ENCODE measurements at regions not wholly inside any gene's neighbourhood (a gene's known extent, or its start where the extent isn't known, plus 50 kb on each side); places are given as distances from the start of the nearest gene placed in this dataset.

- no peak for TF ChIP-seq POLR2AphosphoS5 (IDR thresholded peaks at IDR 0.05; ENCODE audit: low read depth, low read length)
- TF ChIP-seq, protein P1, sequence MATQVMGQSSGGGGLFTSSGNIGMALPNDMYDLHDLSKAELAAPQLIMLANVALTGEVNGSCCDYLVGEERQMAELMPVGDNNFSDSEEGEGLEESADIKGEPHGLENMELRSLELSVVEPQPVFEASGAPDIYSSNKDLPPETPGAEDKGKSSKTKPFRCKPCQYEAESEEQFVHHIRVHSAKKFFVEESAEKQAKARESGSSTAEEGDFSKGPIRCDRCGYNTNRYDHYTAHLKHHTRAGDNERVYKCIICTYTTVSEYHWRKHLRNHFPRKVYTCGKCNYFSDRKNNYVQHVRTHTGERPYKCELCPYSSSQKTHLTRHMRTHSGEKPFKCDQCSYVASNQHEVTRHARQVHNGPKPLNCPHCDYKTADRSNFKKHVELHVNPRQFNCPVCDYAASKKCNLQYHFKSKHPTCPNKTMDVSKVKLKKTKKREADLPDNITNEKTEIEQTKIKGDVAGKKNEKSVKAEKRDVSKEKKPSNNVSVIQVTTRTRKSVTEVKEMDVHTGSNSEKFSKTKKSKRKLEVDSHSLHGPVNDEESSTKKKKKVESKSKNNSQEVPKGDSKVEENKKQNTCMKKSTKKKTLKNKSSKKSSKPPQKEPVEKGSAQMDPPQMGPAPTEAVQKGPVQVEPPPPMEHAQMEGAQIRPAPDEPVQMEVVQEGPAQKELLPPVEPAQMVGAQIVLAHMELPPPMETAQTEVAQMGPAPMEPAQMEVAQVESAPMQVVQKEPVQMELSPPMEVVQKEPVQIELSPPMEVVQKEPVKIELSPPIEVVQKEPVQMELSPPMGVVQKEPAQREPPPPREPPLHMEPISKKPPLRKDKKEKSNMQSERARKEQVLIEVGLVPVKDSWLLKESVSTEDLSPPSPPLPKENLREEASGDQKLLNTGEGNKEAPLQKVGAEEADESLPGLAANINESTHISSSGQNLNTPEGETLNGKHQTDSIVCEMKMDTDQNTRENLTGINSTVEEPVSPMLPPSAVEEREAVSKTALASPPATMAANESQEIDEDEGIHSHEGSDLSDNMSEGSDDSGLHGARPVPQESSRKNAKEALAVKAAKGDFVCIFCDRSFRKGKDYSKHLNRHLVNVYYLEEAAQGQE (IDR thresholded peaks at IDR 0.05; ENCODE audit: insufficient read depth in 1 of 2, low read depth in 2 of 2, low read length in 2 of 2) = no peak
Measured at GRCh38 chr7:69377191-69377590, 221.1 kb upstream of the AUTS2 start.

All from PFSK-1 (cell line).